HG03432 (cell line): ENCODE measurements at regions not wholly inside any gene's neighbourhood (a gene's known extent, or its start where the extent isn't known, plus 50 kb on each side); places are given as distances from the start of the nearest gene placed in this dataset.
"Not testable (repeated sequence)": the region's sequence is repeated elsewhere in the genome, so short reads cannot be mapped to it uniquely, and the experiment has no call there.

ENCODE experiments used
- ATAC-seq: cut with Tn5 transposase; IDR thresholded peaks from one replicate; pipeline ENCODE4 v1.9.1; 2021; ENCODE audit warnings: mild to moderate bottlenecking, moderate library complexity; ENCODE audit not compliant: unreplicated experiment

- no peak for ATAC-seq
These were observed 57.8 kb upstream of the CACNA2D1 start for GRCh38 chr7:82501346-82501745.

DNA sequence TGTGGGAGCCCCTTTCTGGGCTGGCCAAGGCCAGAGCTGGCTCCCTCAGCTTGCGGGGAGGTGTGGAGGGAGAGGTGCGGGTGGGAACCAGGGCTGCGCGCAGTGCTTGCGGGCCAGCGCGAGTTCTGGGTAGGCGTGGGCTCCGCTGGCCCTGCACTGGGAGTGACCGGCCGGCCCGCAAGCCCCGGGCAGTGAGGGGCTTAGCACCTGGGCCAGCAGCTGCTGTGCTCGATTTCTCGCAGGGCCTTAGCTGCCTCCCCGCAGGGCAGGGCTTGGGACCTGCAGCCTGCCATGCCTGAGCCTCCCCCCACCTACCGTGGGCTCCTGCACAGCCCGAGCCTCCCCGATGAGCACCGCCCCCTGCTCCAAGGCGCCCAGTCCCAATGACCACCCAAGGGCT is 56.0 kb upstream of the CACNA2D1 start:
- ATAC-seq = not testable (repeated sequence)

- ATAC-seq = no peak
These were observed 50.8 kb upstream of the CACNA2D1 start for GRCh38 chr7:82494420-82494819.
